ENCODE measurements at regions not wholly inside any gene's neighbourhood (a gene's known extent, or its start where the extent isn't known, plus 50 kb on each side); places are given as distances from the start of the nearest gene placed in this dataset.

- TF ChIP-seq, protein P1, sequence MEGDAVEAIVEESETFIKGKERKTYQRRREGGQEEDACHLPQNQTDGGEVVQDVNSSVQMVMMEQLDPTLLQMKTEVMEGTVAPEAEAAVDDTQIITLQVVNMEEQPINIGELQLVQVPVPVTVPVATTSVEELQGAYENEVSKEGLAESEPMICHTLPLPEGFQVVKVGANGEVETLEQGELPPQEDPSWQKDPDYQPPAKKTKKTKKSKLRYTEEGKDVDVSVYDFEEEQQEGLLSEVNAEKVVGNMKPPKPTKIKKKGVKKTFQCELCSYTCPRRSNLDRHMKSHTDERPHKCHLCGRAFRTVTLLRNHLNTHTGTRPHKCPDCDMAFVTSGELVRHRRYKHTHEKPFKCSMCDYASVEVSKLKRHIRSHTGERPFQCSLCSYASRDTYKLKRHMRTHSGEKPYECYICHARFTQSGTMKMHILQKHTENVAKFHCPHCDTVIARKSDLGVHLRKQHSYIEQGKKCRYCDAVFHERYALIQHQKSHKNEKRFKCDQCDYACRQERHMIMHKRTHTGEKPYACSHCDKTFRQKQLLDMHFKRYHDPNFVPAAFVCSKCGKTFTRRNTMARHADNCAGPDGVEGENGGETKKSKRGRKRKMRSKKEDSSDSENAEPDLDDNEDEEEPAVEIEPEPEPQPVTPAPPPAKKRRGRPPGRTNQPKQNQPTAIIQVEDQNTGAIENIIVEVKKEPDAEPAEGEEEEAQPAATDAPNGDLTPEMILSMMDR (IDR thresholded peaks at IDR 0.05) = no peak
- no peak for TF ChIP-seq POLR2AphosphoS5 (IDR thresholded peaks at IDR 0.05)
These were observed 150.1 kb downstream of the SUDS3 start for GRCh38 chr12:118526255-118527095.
